SK-N-SH (cell line): ENCODE measurements at regions not wholly inside any gene's neighbourhood (a gene's known extent, or its start where the extent isn't known, plus 50 kb on each side); places are given as distances from the start of the nearest gene placed in this dataset.

Experiments
- CTCF ChIA-PET: fragments of 300-600, 350-600 bp; formaldehyde crosslinking; extraction: SDS; loops from one replicate; lab custom pipeline; 2021; lab: Yijun Ruan, JAX
- POLR2A ChIA-PET: fragments of 350-600 bp; sonication (Branson Sonifier 250); formaldehyde crosslinking; extraction: SDS; loops from one replicate; lab custom pipeline; 2020; ENCODE audit warnings: antibody characterized with exemption, inconsistent platforms; lab: Yijun Ruan, JAX
- DNase-seq: peaks from one replicate; pipeline ENCODE4 v3.0.0; 2012
- H2AFZ ChIP-seq: fragments of 200-600 bp; sonication (generic); 2 replicates; pipeline ENCODE4 v1.8.1; 2016; ENCODE audit warnings: antibody characterized with exemption, mild to moderate bottlenecking, low read depth
- H3F3A ChIP-seq: fragments of 200-600 bp; sonication (generic); replicated peaks from 2 replicates; pipeline ENCODE3; 2016; ENCODE audit warnings: antibody characterized with exemption, mild to moderate bottlenecking; ENCODE audit not compliant: insufficient read depth
- H3K27ac ChIP-seq, 2 experiments: fragments of 200-500 bp in 1 of 2; fragments of 200-600 bp in 1 of 2; sonication (Bioruptor generic) in 1 of 2; sonication (generic), shearing (Covaris generic) in 1 of 2; 2 replicates each; pipeline versions ENCODE4 v1.5.1 to v1.6.1; 2014 to 2016; ENCODE audit warnings: low read depth in 2 of 2, inconsistent platforms in 1 of 2, low read length in 1 of 2, mild to moderate bottlenecking in 1 of 2, mixed read lengths in 1 of 2
- H3K27me3 ChIP-seq: fragments of 200-600 bp; sonication (generic), shearing (Covaris generic); 2 replicates; pipeline ENCODE4 v1.6.1; 2016; ENCODE audit warnings: mixed run types; ENCODE audit not compliant: insufficient read depth
- H3K36me3 ChIP-seq, 2 experiments: fragments of 200-500 bp in 1 of 2; fragments of 200-600 bp in 1 of 2; sonication (Bioruptor generic) in 1 of 2; sonication (generic) in 1 of 2; replicated peaks in 1 of 2; 2 replicates each; pipeline versions ENCODE3 to v1.5.1; 2014 to 2016; ENCODE audit warnings: low read length in 1 of 2, mild to moderate bottlenecking in 1 of 2; ENCODE audit not compliant: insufficient read depth in 2 of 2, control insufficient read depth in 1 of 2
- H3K4me1 ChIP-seq, 2 experiments: fragments of 200-500 bp in 1 of 2; fragments of 200-600 bp in 1 of 2; sonication (Bioruptor generic) in 1 of 2; sonication (generic), shearing (Covaris generic) in 1 of 2; 2 replicates each; pipeline versions ENCODE4 v1.5.1 to v1.6.1; 2014 to 2016; ENCODE audit warnings: low read depth in 1 of 2, low read length in 1 of 2, mixed run types in 1 of 2; ENCODE audit not compliant: insufficient read depth in 2 of 2, control insufficient read depth in 1 of 2
- H3K4me2 ChIP-seq: fragments of 200-600 bp; sonication (generic), shearing (Covaris generic); 2 replicates; pipeline ENCODE4 v1.6.1; 2017; ENCODE audit warnings: mixed run types
- H3K4me3 ChIP-seq, 2 experiments: fragments of 200-500 bp in 1 of 2; fragments of 200-600 bp in 1 of 2; sonication (Bioruptor generic) in 1 of 2; sonication (generic), shearing (Covaris generic) in 1 of 2; 2 replicates each; pipeline versions ENCODE4 v1.5.1 to v1.8.1; 2014 to 2016; ENCODE audit warnings: low read depth in 2 of 2, inconsistent platforms in 1 of 2, low read length in 1 of 2, mild to moderate bottlenecking in 1 of 2, mixed read lengths in 1 of 2, moderate library complexity in 1 of 2
- H3K79me2 ChIP-seq: fragments of 200-600 bp; sonication (generic); 2 replicates; pipeline ENCODE4 v1.8.1; 2017; ENCODE audit warnings: mild to moderate bottlenecking; ENCODE audit not compliant: insufficient read depth
- H3K9ac ChIP-seq: fragments of 200-600 bp; sonication (generic); 2 replicates; pipeline ENCODE4 v1.6.1; 2017; ENCODE audit warnings: mixed run types
- H3K9me2 ChIP-seq: fragments of 200-600 bp; sonication (generic); 2 replicates; pipeline ENCODE4 v1.6.1; 2017; ENCODE audit warnings: mixed run types
- H3K9me3 ChIP-seq: fragments of 200-600 bp; sonication (generic); 2 replicates; pipeline ENCODE4 v1.6.1; 2017; ENCODE audit warnings: mixed run types, mild to moderate bottlenecking, moderate library complexity
- H4K20me1 ChIP-seq: fragments of 200-600 bp; sonication (generic); 2 replicates; pipeline ENCODE4 v1.6.1; 2017; ENCODE audit warnings: mild to moderate bottlenecking, mixed run types; ENCODE audit not compliant: insufficient read depth
- ELF1 ChIP-seq: IDR thresholded peaks from 2 replicates; pipeline ENCODE4 v1.4.0; 2012
- EP300 ChIP-seq, 2 experiments: IDR thresholded peaks; 2 replicates each; pipeline versions ENCODE4 v1.4.0 to v1.6.1; 2012; ENCODE audit warnings: borderline replicate concordance in 1 of 2, low read depth in 1 of 2, low read length in 1 of 2
- EZH2phosphoT487 ChIP-seq: fragments of 200-600 bp; sonication (generic); IDR thresholded peaks from 2 replicates; pipeline ENCODE4 v1.6.1; 2017; ENCODE audit warnings: low read depth, mixed run types, mild to moderate bottlenecking, antibody characterized with exemption, moderate library complexity, borderline replicate concordance
- FOSL2 ChIP-seq: IDR thresholded peaks from 2 replicates; pipeline ENCODE4 v1.4.0; 2012; ENCODE audit warnings: low read depth, mild to moderate bottlenecking, moderate library complexity, borderline replicate concordance
- FOXJ3 ChIP-seq: sonication (generic); formaldehyde crosslinking; IDR thresholded peaks from 2 replicates; pipeline ENCODE4 v1.5.1; 2020; ENCODE audit warnings: mild to moderate bottlenecking, missing genetic modification reagents
- FOXM1 ChIP-seq: IDR thresholded peaks from 2 replicates; pipeline ENCODE4 v1.4.0; 2012; ENCODE audit warnings: low read depth, mild to moderate bottlenecking
- GATA2 ChIP-seq: sonication (generic); formaldehyde crosslinking; IDR thresholded peaks from 2 replicates; pipeline ENCODE4 v1.5.0; 2020; ENCODE audit warnings: mild to moderate bottlenecking, missing genetic modification reagents
- JUND ChIP-seq: IDR thresholded peaks from 2 replicates; pipeline ENCODE4 v1.4.0; 2012
- MAX ChIP-seq: IDR thresholded peaks from 2 replicates; pipeline ENCODE4 v1.4.0; 2012; ENCODE audit warnings: low read depth
- NRF1 ChIP-seq: IDR thresholded peaks from 2 replicates; pipeline ENCODE4 v1.6.1; 2012; ENCODE audit warnings: low read depth, mild to moderate bottlenecking, low read length
- POLR2AphosphoS5 ChIP-seq: IDR thresholded peaks from 2 replicates; pipeline ENCODE4 v1.6.1; 2012; ENCODE audit warnings: low read depth, low read length
- TCF12 ChIP-seq: IDR thresholded peaks from 2 replicates; pipeline ENCODE4 v1.4.0; 2012
- USF2 ChIP-seq: fragments of 150-350 bp; IDR thresholded peaks from 2 replicates; pipeline ENCODE4 v1.6.1; 2017; ENCODE audit warnings: antibody characterized with exemption, low read length, low read depth, borderline replicate concordance
- YY1 ChIP-seq: IDR thresholded peaks from 2 replicates; pipeline ENCODE4 v1.4.0; 2012; ENCODE audit warnings: low read depth, mild to moderate bottlenecking
- WGBS: methylation state at CpG from one replicate; pipeline ENCODE4 v1.1.6; 2017; ENCODE audit warnings: low lambda C conversion rate; 5-methylcytosine and 5-hydroxymethylcytosine counted together
- TF ChIP-seq, protein P1 (sequence below): fragments of 150-350 bp; IDR thresholded peaks from 2 replicates; pipeline ENCODE4 v1.6.1; 2016; ENCODE audit warnings: mild to moderate bottlenecking, low read depth, low read length
- TF ChIP-seq, protein P2 (sequence below): IDR thresholded peaks from 2 replicates; pipeline ENCODE4 v1.6.1; 2012; ENCODE audit warnings: mild to moderate bottlenecking, low read depth, low read length, moderate library complexity

DNA sequence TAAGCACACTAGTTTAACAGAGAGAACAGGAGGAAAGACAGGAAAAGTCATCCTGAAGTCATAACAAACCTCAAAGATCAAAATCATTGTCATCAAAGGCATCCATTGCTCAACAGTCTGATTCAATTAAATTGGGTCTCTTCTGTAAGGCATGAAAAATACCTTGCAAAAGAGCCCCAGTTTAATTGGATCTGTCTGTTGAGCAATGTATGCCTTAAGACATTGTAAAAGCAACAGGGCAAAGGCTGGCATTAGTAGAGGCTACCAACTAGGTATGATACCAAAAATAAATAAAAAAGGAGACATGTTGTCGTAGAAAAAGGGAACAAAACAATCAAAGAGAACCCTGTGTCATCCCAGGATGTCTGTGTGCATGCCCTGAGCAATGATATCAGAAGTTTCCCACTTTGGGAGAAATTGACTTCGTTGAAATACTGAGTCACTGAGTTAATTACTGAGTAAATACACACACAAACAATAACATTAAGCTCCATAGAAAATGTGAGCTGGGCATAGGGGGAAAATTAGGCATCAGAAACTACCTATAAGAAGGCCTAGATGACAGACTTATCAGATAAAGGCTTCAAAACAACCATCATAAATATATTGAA lies 1013.8 kb upstream of the CITED2 start:
- Histone ChIP-seq H3K27me3 (no peaks in the 10 kb centered on the region), H3F3A (no peaks in the 10 kb centered on the region), H3K4me3 (no peak overlapping the region), H3K4me2 (no peak overlapping the region), H3K79me2 (no peaks in the 10 kb centered on the region), H3K4me1 (no peaks in the 10 kb centered on the region), H3K9ac (no peak overlapping the region), H3K9me2 (no peaks in the 10 kb centered on the region), H4K20me1 (no peaks in the 10 kb centered on the region), H3K27ac (no peak overlapping the region), H2AFZ (no peak overlapping the region), H3K36me3 (no peaks in the 10 kb centered on the region), H3K9me3 (0 out of 2 replicates have a peak, but pooled peaks cover 4% of the 10 kb centered on the region)
- TF ChIP-seq USF2 (no peak), NRF1 (no peak), ELF1 (no peak), MAX (no peak), POLR2AphosphoS5 (no peak), YY1 (no peak), FOXM1 (no peak), TCF12 (no peak), GATA2 (no peak), EZH2phosphoT487 (no peak), JUND (no peak), FOXJ3 (CRISPR knock-in tag) (no peak), EP300 (IDR thresholded peaks at IDR 0.05; ENCODE audit: borderline replicate concordance in 1 of 2, low read depth in 1 of 2, low read length in 1 of 2) (no peak), FOSL2 (no peak)
- TF ChIP-seq, protein P1, sequence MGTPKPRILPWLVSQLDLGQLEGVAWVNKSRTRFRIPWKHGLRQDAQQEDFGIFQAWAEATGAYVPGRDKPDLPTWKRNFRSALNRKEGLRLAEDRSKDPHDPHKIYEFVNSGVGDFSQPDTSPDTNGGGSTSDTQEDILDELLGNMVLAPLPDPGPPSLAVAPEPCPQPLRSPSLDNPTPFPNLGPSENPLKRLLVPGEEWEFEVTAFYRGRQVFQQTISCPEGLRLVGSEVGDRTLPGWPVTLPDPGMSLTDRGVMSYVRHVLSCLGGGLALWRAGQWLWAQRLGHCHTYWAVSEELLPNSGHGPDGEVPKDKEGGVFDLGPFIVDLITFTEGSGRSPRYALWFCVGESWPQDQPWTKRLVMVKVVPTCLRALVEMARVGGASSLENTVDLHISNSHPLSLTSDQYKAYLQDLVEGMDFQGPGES = no peak
- TF ChIP-seq, protein P2, sequence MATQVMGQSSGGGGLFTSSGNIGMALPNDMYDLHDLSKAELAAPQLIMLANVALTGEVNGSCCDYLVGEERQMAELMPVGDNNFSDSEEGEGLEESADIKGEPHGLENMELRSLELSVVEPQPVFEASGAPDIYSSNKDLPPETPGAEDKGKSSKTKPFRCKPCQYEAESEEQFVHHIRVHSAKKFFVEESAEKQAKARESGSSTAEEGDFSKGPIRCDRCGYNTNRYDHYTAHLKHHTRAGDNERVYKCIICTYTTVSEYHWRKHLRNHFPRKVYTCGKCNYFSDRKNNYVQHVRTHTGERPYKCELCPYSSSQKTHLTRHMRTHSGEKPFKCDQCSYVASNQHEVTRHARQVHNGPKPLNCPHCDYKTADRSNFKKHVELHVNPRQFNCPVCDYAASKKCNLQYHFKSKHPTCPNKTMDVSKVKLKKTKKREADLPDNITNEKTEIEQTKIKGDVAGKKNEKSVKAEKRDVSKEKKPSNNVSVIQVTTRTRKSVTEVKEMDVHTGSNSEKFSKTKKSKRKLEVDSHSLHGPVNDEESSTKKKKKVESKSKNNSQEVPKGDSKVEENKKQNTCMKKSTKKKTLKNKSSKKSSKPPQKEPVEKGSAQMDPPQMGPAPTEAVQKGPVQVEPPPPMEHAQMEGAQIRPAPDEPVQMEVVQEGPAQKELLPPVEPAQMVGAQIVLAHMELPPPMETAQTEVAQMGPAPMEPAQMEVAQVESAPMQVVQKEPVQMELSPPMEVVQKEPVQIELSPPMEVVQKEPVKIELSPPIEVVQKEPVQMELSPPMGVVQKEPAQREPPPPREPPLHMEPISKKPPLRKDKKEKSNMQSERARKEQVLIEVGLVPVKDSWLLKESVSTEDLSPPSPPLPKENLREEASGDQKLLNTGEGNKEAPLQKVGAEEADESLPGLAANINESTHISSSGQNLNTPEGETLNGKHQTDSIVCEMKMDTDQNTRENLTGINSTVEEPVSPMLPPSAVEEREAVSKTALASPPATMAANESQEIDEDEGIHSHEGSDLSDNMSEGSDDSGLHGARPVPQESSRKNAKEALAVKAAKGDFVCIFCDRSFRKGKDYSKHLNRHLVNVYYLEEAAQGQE = no peak
- 56% methylated on average over 2 of the region's 2 CpGs for WGBS
- no peak for DNase-seq
- CTCF ChIA-PET = no interaction called here
- POLR2A ChIA-PET = no interaction called here
